GM18505 (cell line): ENCODE measurements at regions not wholly inside any gene's neighbourhood (a gene's known extent, or its start where the extent isn't known, plus 50 kb on each side); places are given as distances from the start of the nearest gene placed in this dataset.
"Not testable (repeated sequence)": the region's sequence is repeated elsewhere in the genome, so short reads cannot be mapped to it uniquely, and the experiment has no call there.

ENCODE experiments used
- ATAC-seq: cut with Tn5 transposase; IDR thresholded peaks from one replicate; pipeline ENCODE4 v1.9.1; 2021; ENCODE audit not compliant: unreplicated experiment
- POLR2A ChIP-seq: IDR thresholded peaks from 4 replicates; pipeline ENCODE4 v1.6.1; 2011; ENCODE audit warnings: borderline replicate concordance; ENCODE audit not compliant: insufficient read depth, insufficient read length; ENCODE audit errors: extremely low read depth

GRCh38 chr18:30787410-30787809 lies 255.1 kb downstream of the DSC3 start:
- TF ChIP-seq POLR2A: no peak
- ATAC-seq: no peak

- ATAC-seq: no peak
- no peak for TF ChIP-seq POLR2A
These were observed 260.9 kb downstream of the DSC3 start for GRCh38 chr18:30781601-30782000.

GRCh38 chr18:30775629-30776028 lies 266.9 kb downstream of the DSC3 start:
- ATAC-seq: no peak
- no peak for TF ChIP-seq POLR2A

- ATAC-seq: not testable (repeated sequence)
These were observed 270.4 kb downstream of the DSC3 start for GRCh38 chr18:30772170-30772569.

GRCh38 chr18:30766053-30766452 lies 276.5 kb downstream of the DSC3 start:
- TF ChIP-seq POLR2A: no peak
- no peak for ATAC-seq

- ATAC-seq: no peak
- TF ChIP-seq POLR2A: no peak
These were observed 277.3 kb downstream of the DSC3 start for GRCh38 chr18:30765247-30765646.

- ATAC-seq: no peak
- TF ChIP-seq POLR2A: no peak
These were observed 278.6 kb downstream of the DSC3 start for GRCh38 chr18:30763902-30764350.

GRCh38 chr18:30754846-30755245 lies 287.7 kb downstream of the DSC3 start:
- ATAC-seq: no peak

GRCh38 chr18:30748541-30748940 lies 294.0 kb downstream of the DSC3 start:
- ATAC-seq: no peak
- TF ChIP-seq POLR2A: no peak

More at GRCh38 chr18:30754846-30755245, 287.7 kb downstream of the DSC3 start:
- no peak for TF ChIP-seq POLR2A

- no peak for TF ChIP-seq POLR2A
- no peak for ATAC-seq
These were observed 296.3 kb downstream of the DSC3 start for GRCh38 chr18:30746224-30746623.

- no peak for ATAC-seq
- no peak for TF ChIP-seq POLR2A
These were observed 299.5 kb downstream of the DSC3 start for GRCh38 chr18:30743033-30743432.

- ATAC-seq: no peak
- no peak for TF ChIP-seq POLR2A
These were observed 311.6 kb downstream of the DSC3 start for GRCh38 chr18:30730915-30731314.

- ATAC-seq: no peak
- no peak for TF ChIP-seq POLR2A
These were observed 314.7 kb downstream of the DSC3 start for GRCh38 chr18:30727849-30728248.

GRCh38 chr18:30713299-30713698 lies 329.2 kb downstream of the DSC3 start:
- no peak for ATAC-seq
- TF ChIP-seq POLR2A: no peak

GRCh38 chr18:30712383-30712782 lies 330.2 kb downstream of the DSC3 start:
- ATAC-seq: no peak
- no peak for TF ChIP-seq POLR2A
